Cardiac muscle cell (in vitro differentiated cells and primary cell): ENCODE measurements at regions not wholly inside any gene's neighbourhood (a gene's known extent, or its start where the extent isn't known, plus 50 kb on each side); places are given as distances from the start of the nearest gene placed in this dataset.

Experiments
- DNase-seq, 2 donors: peaks; one replicate each; pipeline versions ENCODE4 v3.0.0 to v3.0.0-alpha.2; 2010 to 2017; ENCODE audit warnings: low read depth in 1 of 2, low spot score in 1 of 2
- H3K27ac ChIP-seq: fragments of 200-600 bp; sonication (generic); 2 replicates; pipeline ENCODE4 v1.5.1; 2016
- H3K27me3 ChIP-seq: fragments of 200-600 bp; sonication (generic); 2 replicates; pipeline ENCODE4 v1.6.0; 2016; ENCODE audit warnings: control low read depth
- H3K36me3 ChIP-seq: fragments of 200-600 bp; sonication (generic); 2 replicates; pipeline ENCODE4 v1.5.1; 2016; ENCODE audit warnings: control low read depth
- H3K4me1 ChIP-seq: fragments of 200-600 bp; sonication (generic); 2 replicates; pipeline ENCODE4 v1.8.1; 2017; ENCODE audit warnings: low read depth, mild to moderate bottlenecking, mixed run types
- H3K4me3 ChIP-seq: fragments of 200-600 bp; sonication (generic); 2 replicates; pipeline ENCODE4 v1.5.1; 2016; ENCODE audit warnings: mild to moderate bottlenecking
- H3K9me3 ChIP-seq: fragments of 200-600 bp; sonication (generic); 2 replicates; pipeline ENCODE4 v1.5.1; 2017; ENCODE audit warnings: low read depth, mild to moderate bottlenecking, control low read depth
- CTCF ChIP-seq: IDR thresholded peaks from 2 replicates; pipeline ENCODE4 v1.5.1; 2012; ENCODE audit warnings: low read depth, mild to moderate bottlenecking, low read length

- H3K27ac ChIP-seq: no peak overlapping the region
- no peaks in the 10 kb centered on the region for H3K27me3 ChIP-seq
- TF ChIP-seq CTCF: no peak
- H3K36me3 ChIP-seq: no peaks in the 10 kb centered on the region
- H3K9me3 ChIP-seq: no peaks in the 10 kb centered on the region
- H3K4me1 ChIP-seq: peaks cover 20% of the 10 kb centered on the region
- no peak overlapping the region for H3K4me3 ChIP-seq
- DNase-seq: no peak
Measured at GRCh38 chr11:15858881-15859280, 497.5 kb downstream of the SOX6 start.

- Histone ChIP-seq H3K4me3 (no peak overlapping the region), H3K27ac (no peak overlapping the region), H3K4me1 (peaks cover 26% of the 10 kb centered on the region), H3K9me3 (no peaks in the 10 kb centered on the region), H3K27me3 (no peaks in the 10 kb centered on the region), H3K36me3 (no peaks in the 10 kb centered on the region)
- TF ChIP-seq CTCF: no peak
- DNase-seq: no peak
Measured at GRCh38 chr11:15859411-15859810, 496.9 kb downstream of the SOX6 start.

GRCh38 chr11:15861256-15861655 is 495.1 kb downstream of the SOX6 start:
- DNase-seq: no peak
- Histone ChIP-seq H3K36me3 (no peaks in the 10 kb centered on the region), H3K27ac (no peak overlapping the region), H3K27me3 (no peaks in the 10 kb centered on the region), H3K4me1 (peaks cover 17% of the 10 kb centered on the region), H3K4me3 (no peak overlapping the region), H3K9me3 (no peaks in the 10 kb centered on the region)
- no peak for TF ChIP-seq CTCF

GRCh38 chr11:15863411-15863810 is 492.9 kb downstream of the SOX6 start:
- peaks cover 17% of the 10 kb centered on the region for H3K4me1 ChIP-seq
- peak in 1 of 2 donors; percentile 29 for DNase-seq
- no peak overlapping the region for H3K4me3 ChIP-seq
- H3K36me3 ChIP-seq: no peaks in the 10 kb centered on the region
- no peaks in the 10 kb centered on the region for H3K27me3 ChIP-seq
- no peak for TF ChIP-seq CTCF
- no peaks in the 10 kb centered on the region for H3K9me3 ChIP-seq
- H3K27ac ChIP-seq: peak overlapping the region; percentile 17

GRCh38 chr11:15864026-15864805 is 492.1 kb downstream of the SOX6 start:
- TF ChIP-seq CTCF: no peak
- Histone ChIP-seq H3K27ac (peak overlapping the region; percentile 31), H3K27me3 (no peaks in the 10 kb centered on the region), H3K36me3 (no peaks in the 10 kb centered on the region), H3K4me3 (no peak overlapping the region), H3K9me3 (no peaks in the 10 kb centered on the region), H3K4me1 (peaks cover 17% of the 10 kb centered on the region)
- no peak for DNase-seq
